WERI-Rb-1 (cell line): ENCODE measurements at regions not wholly inside any gene's neighbourhood (a gene's known extent, or its start where the extent isn't known, plus 50 kb on each side); places are given as distances from the start of the nearest gene placed in this dataset.

ENCODE experiments used
- DNase-seq: peaks from one replicate; pipeline ENCODE4 v3.0.0-alpha.2; 2020
- H3K27ac ChIP-seq: fragments of 250-450 bp; sonication (Bioruptor Pico); 2 replicates; pipeline ENCODE4 v1.5.1; 2020; ENCODE audit warnings: mild to moderate bottlenecking, moderate library complexity
- H3K27me3 ChIP-seq: fragments of 250-450 bp; sonication (Bioruptor Pico); 2 replicates; pipeline ENCODE4 v1.5.1; 2021; ENCODE audit warnings: mild to moderate bottlenecking, low read depth, moderate library complexity; ENCODE audit not compliant: insufficient read depth, severe bottlenecking
- H3K36me3 ChIP-seq: fragments of 250-450 bp; sonication (Bioruptor Pico); 2 replicates; pipeline ENCODE4 v1.5.1; 2020; ENCODE audit warnings: mild to moderate bottlenecking, moderate library complexity
- H3K4me3 ChIP-seq: 2 replicates; pipeline ENCODE4 v1.5.1; 2011; ENCODE audit warnings: low read depth, mild to moderate bottlenecking, control low read depth, low read length
- H3K9me3 ChIP-seq: fragments of 250-450 bp; sonication (Bioruptor Pico); 2 replicates; pipeline ENCODE4 v1.5.1; 2021; ENCODE audit warnings: mild to moderate bottlenecking, moderate library complexity; ENCODE audit not compliant: severe bottlenecking
- CTCF ChIP-seq: IDR thresholded peaks from 2 replicates; pipeline ENCODE4 v1.5.1; 2011; ENCODE audit warnings: low read depth, mild to moderate bottlenecking, control low read depth, inconsistent platforms, low read length

- H3K36me3 ChIP-seq: no peaks in the 10 kb centered on the region
- H3K27ac ChIP-seq: no peak overlapping the region
- DNase-seq: no peak
- no peak overlapping the region for H3K4me3 ChIP-seq
- no peaks in the 10 kb centered on the region for H3K27me3 ChIP-seq
- TF ChIP-seq CTCF: no peak
- no peaks in the 10 kb centered on the region for H3K9me3 ChIP-seq
These were observed 221.1 kb downstream of the SNX10 start for GRCh38 chr7:26512737-26513136.

- Histone ChIP-seq H3K9me3 (no peaks in the 10 kb centered on the region), H3K36me3 (no peaks in the 10 kb centered on the region), H3K4me3 (no peak overlapping the region), H3K27ac (no peak overlapping the region), H3K27me3 (no peaks in the 10 kb centered on the region)
- TF ChIP-seq CTCF: no peak
- no peak for DNase-seq
These were observed 222.3 kb downstream of the SNX10 start for GRCh38 chr7:26513948-26514347.

GRCh38 chr7:26514633-26515032 is 223.0 kb downstream of the SNX10 start:
- TF ChIP-seq CTCF: no peak
- Histone ChIP-seq H3K27me3 (no peaks in the 10 kb centered on the region), H3K4me3 (no peak overlapping the region), H3K27ac (no peak overlapping the region), H3K9me3 (no peaks in the 10 kb centered on the region), H3K36me3 (no peaks in the 10 kb centered on the region)
- no peak for DNase-seq

- Histone ChIP-seq H3K27ac (no peak overlapping the region), H3K4me3 (no peak overlapping the region), H3K36me3 (no peaks in the 10 kb centered on the region), H3K9me3 (no peaks in the 10 kb centered on the region), H3K27me3 (no peaks in the 10 kb centered on the region)
- DNase-seq: no peak
- TF ChIP-seq CTCF: no peak
These were observed 223.7 kb downstream of the SNX10 start for GRCh38 chr7:26515314-26515842.

- no peak for TF ChIP-seq CTCF
- Histone ChIP-seq H3K36me3 (no peaks in the 10 kb centered on the region), H3K27ac (no peak overlapping the region), H3K4me3 (no peak overlapping the region), H3K9me3 (peaks cover 8% of the 10 kb centered on the region), H3K27me3 (no peaks in the 10 kb centered on the region)
- no peak for DNase-seq
These were observed 228.8 kb downstream of the SNX10 start for GRCh38 chr7:26520483-26520882.

GRCh38 chr7:26522633-26523032 is 231.0 kb downstream of the SNX10 start:
- no peak for DNase-seq
- no peaks in the 10 kb centered on the region for H3K27me3 ChIP-seq
- peaks cover 8% of the 10 kb centered on the region for H3K9me3 ChIP-seq
- H3K36me3 ChIP-seq: no peaks in the 10 kb centered on the region
- no peak overlapping the region for H3K4me3 ChIP-seq
- no peak for TF ChIP-seq CTCF
- no peak overlapping the region for H3K27ac ChIP-seq
